ENCODE measurements at regions not wholly inside any gene's neighbourhood (a gene's known extent, or its start where the extent isn't known, plus 50 kb on each side); places are given as distances from the start of the nearest gene placed in this dataset.

GRCh38 chr4:151935411-151935810 is 174.6 kb upstream of the GATB start (continued):
- no peak for TF ChIP-seq GATAD2B (conservative IDR thresholded peaks at IDR 0.05; ENCODE audit: low read depth)

GRCh38 chr4:151934766-151935165 is 174.0 kb upstream of the GATB start:
- intact Hi-C loops (cut with micrococcal nuclease; ENCODE audit: unreplicated experiment), result no loop called here
- POLR2A ChIA-PET, result no interaction called here

More at GRCh38 chr4:151934766-151935165, 174.0 kb upstream of the GATB start:
- H3K9ac ChIP-seq (ENCODE audit: control insufficient read depth, insufficient read depth, low read length), result no peak overlapping the region
- ChIA-PET RAD21 (ENCODE audit: unreplicated experiment) (no interaction called here), SMC1A (ENCODE audit: uncharacterized antibody, unreplicated experiment) (interaction anchor here (1.4 kb wide), 1 partner anchor 12 kb away, joined by 3 read pairs; no protein-coding TSS in a partner anchor), CTCF (interaction anchor here (1.2 kb wide), 1 partner anchor 25 kb away, joined by 3 read pairs; no protein-coding TSS in a partner anchor)
- BruUV-seq (replicated peaks), result no TSS peak
- DNase-seq (ENCODE audit: low read depth, low spot score) (no peak), ATAC-seq (no peak), FAIRE-seq (no peak)
- H3K27me3 ChIP-seq (replicated peaks in 1 of 2; ENCODE audit: control insufficient read depth in 2 of 2, insufficient read depth in 2 of 2, low read length in 1 of 2), result no peaks in the 10 kb centered on the region
- no peaks in the 10 kb centered on the region for H4K20me1 ChIP-seq (ENCODE audit: control insufficient read depth, insufficient read depth)
- no peaks in the 10 kb centered on the region for H3K4me1 ChIP-seq (ENCODE audit: control insufficient read depth, insufficient read depth, low read length)
- H3K9me3 ChIP-seq (replicated peaks; ENCODE audit: control insufficient read depth, insufficient read depth, low read length), result no peaks in the 10 kb centered on the region
- no peak overlapping the region for H3K4me2 ChIP-seq (ENCODE audit: control insufficient read depth, insufficient read depth)
- 52% methylated on average over 5 of the region's 5 CpGs for WGBS (ENCODE audit: insufficient coverage, insufficient replicate concordance, low lambda C conversion rate, missing lambda C conversion rate)
- H3K36me3 ChIP-seq (ENCODE audit: control insufficient read depth in 2 of 2, insufficient read depth in 2 of 2, low read length in 1 of 2), result no peaks in the 10 kb centered on the region
- no peak overlapping the region for H3K4me3 ChIP-seq
- H2AFZ ChIP-seq (ENCODE audit: control insufficient read depth, low read depth, low read length), result no peak overlapping the region
- H3K79me2 ChIP-seq (ENCODE audit: control insufficient read depth, insufficient read depth, low read length), result no peaks in the 10 kb centered on the region
- no peak overlapping the region for H3K27ac ChIP-seq (ENCODE audit: control insufficient read depth, insufficient read depth)
- TF ChIP-seq MXI1 (IDR thresholded peaks at IDR 0.05; ENCODE audit: low read depth, low read length) (no peak), RUNX3 (IDR thresholded peaks at IDR 0.05; ENCODE audit: low read length) (no peak), SPI1 (IDR thresholded peaks at IDR 0.05; ENCODE audit: borderline replicate concordance, insufficient read depth, low read depth, low read length) (no peak), E4F1 (IDR thresholded peaks at IDR 0.05; ENCODE audit: borderline replicate concordance, partially characterized antibody) (no peak), TCF12 (IDR thresholded peaks at IDR 0.05; ENCODE audit: low read depth, low read length) (no peak), TAF1 (IDR thresholded peaks at IDR 0.05; ENCODE audit: borderline replicate concordance, low read depth, low read length) (no peak), CHD2 (IDR thresholded peaks at IDR 0.05; ENCODE audit: borderline replicate concordance, low read depth, low read length) (no peak), BCL3 (IDR thresholded peaks at IDR 0.05; ENCODE audit: borderline replicate concordance, insufficient read depth, low read depth, low read length, poor library complexity, severe bottlenecking) (no peak), DPF2 (IDR thresholded peaks at IDR 0.05) (no peak), ZZZ3 (IDR thresholded peaks at IDR 0.05; ENCODE audit: control insufficient read depth, insufficient read length, low read depth) (no peak), ZBED1 (IDR thresholded peaks at IDR 0.05; ENCODE audit: borderline replicate concordance) (no peak), CHD4 (IDR thresholded peaks at IDR 0.05) (no peak)
- in situ Hi-C loops (cut with MboI), result no loop called here

Measured in GM12878 (cell line).